ENCODE measurements at regions not wholly inside any gene's neighbourhood (a gene's known extent, or its start where the extent isn't known, plus 50 kb on each side); places are given as distances from the start of the nearest gene placed in this dataset.
"Not testable (repeated sequence)": the region's sequence is repeated elsewhere in the genome, so short reads cannot be mapped to it uniquely, and the experiment has no call there.

DNA sequence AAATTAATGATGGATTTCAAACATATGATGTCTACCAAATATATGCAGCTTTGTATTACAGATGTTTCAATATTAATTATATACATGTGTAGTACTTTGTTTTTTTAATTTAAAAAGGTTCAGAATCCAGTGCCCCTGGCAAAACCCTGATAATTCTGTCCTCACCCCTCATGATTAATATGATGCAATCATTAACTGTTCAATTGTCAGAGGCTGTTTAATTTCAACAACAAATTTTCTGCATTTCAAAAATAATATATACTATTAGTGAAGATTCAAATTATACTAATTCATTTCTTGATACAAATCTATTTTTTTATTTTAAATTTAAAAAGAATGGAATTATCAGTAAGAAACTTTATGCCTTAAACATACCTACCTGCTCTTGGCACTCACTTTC lies 162.6 kb downstream of the HHIPL2 start:
- Histone ChIP-seq H3K27me3 (ENCODE audit: insufficient read depth, low read length) (no peaks in the 10 kb centered on the region), H3K4me1 (ENCODE audit: insufficient read depth, low read length) (no peaks in the 10 kb centered on the region), H3K9me3 (ENCODE audit: insufficient read depth, low read depth, low read length) (no peaks in the 10 kb centered on the region), H3K27ac (ENCODE audit: low read depth, low read length) (no peak overlapping the region), H3K9ac (ENCODE audit: low read depth, low read length) (no peak overlapping the region), H3K36me3 (ENCODE audit: insufficient read depth, low read length) (no peaks in the 10 kb centered on the region), H3K4me3 (ENCODE audit: low read length) (no peak overlapping the region)

DNA sequence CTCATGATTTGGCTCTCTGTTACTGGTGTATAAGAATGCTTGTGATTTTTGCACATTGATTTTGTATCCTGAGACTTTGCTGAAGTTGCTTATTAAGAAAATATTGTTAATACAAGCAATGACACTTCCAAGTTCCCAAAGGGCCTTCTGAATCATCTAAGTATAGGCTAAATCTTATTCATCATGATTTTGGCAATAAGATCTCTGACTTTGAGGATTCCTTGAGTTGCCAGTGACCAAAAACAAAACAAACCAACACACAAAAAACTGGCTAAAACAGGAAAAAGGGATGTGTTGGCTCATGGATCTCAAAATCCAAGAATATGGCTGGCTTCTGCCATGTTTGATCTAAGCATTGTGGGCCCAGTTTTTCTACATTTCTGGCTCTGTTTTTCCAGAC lies 163.4 kb downstream of the HHIPL2 start:
- no peak overlapping the region for H3K9ac ChIP-seq (ENCODE audit: low read depth, low read length)
- H3K36me3 ChIP-seq (ENCODE audit: insufficient read depth, low read length): no peaks in the 10 kb centered on the region
- H3K4me1 ChIP-seq (ENCODE audit: insufficient read depth, low read length): no peaks in the 10 kb centered on the region
- no peak overlapping the region for H3K27ac ChIP-seq (ENCODE audit: low read depth, low read length)
- H3K9me3 ChIP-seq (ENCODE audit: insufficient read depth, low read depth, low read length): no peaks in the 10 kb centered on the region
- no peaks in the 10 kb centered on the region for H3K27me3 ChIP-seq (ENCODE audit: insufficient read depth, low read length)
- H3K4me3 ChIP-seq (ENCODE audit: low read length): no peak overlapping the region

DNA sequence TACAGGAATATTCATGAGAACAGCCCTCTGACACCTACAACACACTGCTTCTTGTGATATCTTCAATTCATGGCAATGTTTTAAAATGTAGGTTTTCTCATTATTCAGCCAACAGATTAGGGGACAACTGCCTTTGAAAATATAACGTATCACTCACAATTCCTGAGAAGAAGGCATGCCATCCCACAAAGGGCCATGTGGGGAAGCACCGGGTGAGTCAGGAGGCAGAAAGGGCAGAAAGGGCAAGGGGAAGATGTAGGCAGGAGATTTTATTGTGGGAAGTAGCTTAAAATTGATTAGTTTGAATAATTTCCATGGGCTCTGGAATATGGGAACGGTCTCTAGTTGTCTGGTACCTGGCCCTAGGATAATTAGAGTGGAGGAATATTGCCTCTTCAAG lies 165.7 kb downstream of the HHIPL2 start:
- H3K9ac ChIP-seq (ENCODE audit: low read depth, low read length): no peak overlapping the region
- H3K36me3 ChIP-seq (ENCODE audit: insufficient read depth, low read length): no peaks in the 10 kb centered on the region
- WGBS: 92% methylated on average over 3 of the region's 3 CpGs
- H3K27me3 ChIP-seq (ENCODE audit: insufficient read depth, low read length): no peaks in the 10 kb centered on the region
- H3K9me3 ChIP-seq (ENCODE audit: insufficient read depth, low read depth, low read length): no peaks in the 10 kb centered on the region
- no peak overlapping the region for H3K4me3 ChIP-seq (ENCODE audit: low read length)
- no peak overlapping the region for H3K27ac ChIP-seq (ENCODE audit: low read depth, low read length)
- no peaks in the 10 kb centered on the region for H3K4me1 ChIP-seq (ENCODE audit: insufficient read depth, low read length)

DNA sequence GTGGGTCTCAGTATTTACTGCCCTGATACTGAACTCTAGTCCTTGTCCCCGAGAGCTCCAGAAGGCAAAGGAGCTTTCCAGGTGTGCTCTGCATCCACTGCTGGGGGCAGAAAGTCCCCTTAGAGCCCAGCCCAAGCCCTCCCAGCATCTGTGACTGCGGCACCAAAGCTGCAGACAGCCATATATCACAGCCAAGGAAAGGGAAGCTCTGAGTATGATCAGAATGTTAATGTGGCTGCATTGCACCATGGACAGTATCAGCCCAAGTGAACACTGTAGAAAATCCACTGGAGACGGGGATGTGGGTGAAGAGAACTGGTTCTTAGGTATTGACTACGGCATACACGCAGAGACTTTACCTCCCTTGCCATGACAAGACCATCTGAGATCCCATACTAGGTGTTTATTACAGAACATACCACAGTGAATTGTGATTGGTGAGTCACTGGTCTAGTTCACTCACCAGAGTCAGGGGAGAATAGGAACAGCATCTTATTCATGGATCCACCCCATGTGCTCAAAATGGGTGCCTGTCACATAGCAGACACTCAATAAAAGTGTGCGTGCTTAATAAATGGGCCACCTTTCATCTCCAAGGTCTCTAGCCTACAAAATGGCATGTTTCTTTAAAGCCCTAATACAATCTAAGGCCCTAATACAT lies 170.3 kb downstream of the HHIPL2 start:
- Histone ChIP-seq H3K27me3 (ENCODE audit: insufficient read depth, low read length) (no peaks in the 10 kb centered on the region), H3K9ac (ENCODE audit: low read depth, low read length) (no peak overlapping the region), H3K36me3 (ENCODE audit: insufficient read depth, low read length) (no peaks in the 10 kb centered on the region), H3K9me3 (ENCODE audit: insufficient read depth, low read depth, low read length) (no peaks in the 10 kb centered on the region), H3K4me1 (ENCODE audit: insufficient read depth, low read length) (no peaks in the 10 kb centered on the region), H3K27ac (ENCODE audit: low read depth, low read length) (no peak overlapping the region), H3K4me3 (ENCODE audit: low read length) (no peak overlapping the region)
- WGBS: 86% methylated on average over 6 of the region's 6 CpGs

DNA sequence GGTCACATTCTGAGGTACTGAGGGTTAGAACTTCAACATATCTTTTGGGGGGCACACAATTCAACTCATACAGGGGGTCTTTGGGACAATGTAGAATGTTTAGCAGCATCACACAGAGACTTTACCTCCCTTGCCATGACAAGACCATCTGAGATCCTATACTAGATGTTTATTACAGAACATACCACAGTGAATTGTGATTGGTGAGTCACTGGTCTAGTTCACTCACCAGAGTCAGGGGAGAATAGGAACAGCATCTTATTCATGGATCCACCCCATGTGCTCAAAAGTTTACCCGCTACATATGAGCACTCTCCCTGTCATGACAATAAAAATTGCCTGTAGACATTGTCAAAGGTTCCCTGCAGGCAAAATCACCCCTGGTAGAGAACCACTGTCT lies 171.1 kb downstream of the HHIPL2 start:
- 96% methylated on average over 1 of the region's 1 CpG for WGBS
- H3K4me1 ChIP-seq (ENCODE audit: insufficient read depth, low read length); H3K9me3 ChIP-seq (ENCODE audit: insufficient read depth, low read depth, low read length); H3K9ac ChIP-seq (ENCODE audit: low read depth, low read length); H3K4me3 ChIP-seq (ENCODE audit: low read length); H3K36me3 ChIP-seq (ENCODE audit: insufficient read depth, low read length); H3K27me3 ChIP-seq (ENCODE audit: insufficient read depth, low read length); H3K27ac ChIP-seq (ENCODE audit: low read depth, low read length): not testable (repeated sequence)

DNA sequence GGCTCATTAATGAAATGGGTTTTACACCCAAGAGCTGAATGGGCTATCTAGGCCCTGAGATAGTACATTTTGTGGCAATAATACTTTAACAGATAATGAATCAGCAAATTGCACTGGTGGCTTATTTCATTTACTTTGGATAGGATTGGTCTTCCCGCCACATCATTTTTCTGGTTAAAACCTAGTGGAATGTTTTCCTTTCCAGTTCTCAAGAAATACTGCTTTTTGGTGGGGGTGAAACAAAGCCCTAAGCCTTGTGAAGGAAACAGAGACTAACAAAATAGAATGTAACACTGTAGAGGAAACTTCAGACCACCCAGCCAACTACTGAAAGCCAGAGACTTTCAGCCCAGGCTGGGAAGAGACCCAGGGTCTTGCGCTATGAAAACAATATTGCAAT lies 172.2 kb downstream of the HHIPL2 start:
- no peaks in the 10 kb centered on the region for H3K4me1 ChIP-seq (ENCODE audit: insufficient read depth, low read length)
- no peak overlapping the region for H3K27ac ChIP-seq (ENCODE audit: low read depth, low read length)
- H3K9me3 ChIP-seq (ENCODE audit: insufficient read depth, low read depth, low read length): no peaks in the 10 kb centered on the region
- H3K27me3 ChIP-seq (ENCODE audit: insufficient read depth, low read length): no peaks in the 10 kb centered on the region
- no peak overlapping the region for H3K9ac ChIP-seq (ENCODE audit: low read depth, low read length)
- H3K4me3 ChIP-seq (ENCODE audit: low read length): no peak overlapping the region
- 90% methylated on average over 2 of the region's 2 CpGs for WGBS
- H3K36me3 ChIP-seq (ENCODE audit: insufficient read depth, low read length): no peaks in the 10 kb centered on the region

DNA sequence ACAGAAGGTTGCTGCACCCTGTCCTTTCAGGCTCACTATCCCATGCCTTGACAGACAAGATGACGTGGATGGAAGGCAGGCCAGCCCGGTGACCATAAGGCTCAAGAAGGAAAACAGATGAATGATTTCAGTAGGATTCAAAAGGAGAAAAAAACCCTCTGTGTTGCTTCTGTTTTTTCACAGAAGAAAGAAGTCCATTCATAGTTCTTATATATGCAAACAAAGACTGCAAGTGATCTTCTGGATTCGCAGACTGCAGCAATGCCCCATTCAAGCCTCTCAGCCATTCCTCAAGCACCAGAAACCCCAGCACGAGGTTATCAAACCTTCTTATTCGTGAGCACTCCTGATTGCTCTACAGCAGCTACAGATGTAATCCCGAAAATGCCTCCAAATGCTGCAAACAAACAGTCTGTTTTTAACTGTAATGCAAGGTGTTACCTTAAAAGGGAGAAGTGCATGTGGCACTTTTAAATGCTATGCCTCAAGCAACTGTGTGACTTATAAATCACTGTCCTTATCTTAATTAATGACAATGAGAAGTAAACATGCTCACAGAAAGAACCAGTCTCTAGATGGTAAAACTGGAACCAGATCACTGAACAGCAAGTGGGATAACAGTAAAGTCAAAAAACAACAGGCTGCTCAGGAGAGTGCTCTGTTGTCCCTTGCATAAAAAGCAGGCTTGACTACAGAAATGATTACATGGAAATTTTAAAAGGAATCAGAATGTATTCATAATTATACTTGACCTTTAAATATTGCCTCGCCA lies 173.9 kb downstream of the HHIPL2 start:
- Histone ChIP-seq H3K27ac (ENCODE audit: low read depth, low read length) (no peak overlapping the region), H3K27me3 (ENCODE audit: insufficient read depth, low read length) (no peaks in the 10 kb centered on the region), H3K4me1 (ENCODE audit: insufficient read depth, low read length) (no peaks in the 10 kb centered on the region), H3K36me3 (ENCODE audit: insufficient read depth, low read length) (no peaks in the 10 kb centered on the region), H3K9ac (ENCODE audit: low read depth, low read length) (no peak overlapping the region), H3K9me3 (ENCODE audit: insufficient read depth, low read depth, low read length) (no peaks in the 10 kb centered on the region), H3K4me3 (ENCODE audit: low read length) (no peak overlapping the region)
- WGBS: 85% methylated on average over 7 of the region's 7 CpGs

DNA sequence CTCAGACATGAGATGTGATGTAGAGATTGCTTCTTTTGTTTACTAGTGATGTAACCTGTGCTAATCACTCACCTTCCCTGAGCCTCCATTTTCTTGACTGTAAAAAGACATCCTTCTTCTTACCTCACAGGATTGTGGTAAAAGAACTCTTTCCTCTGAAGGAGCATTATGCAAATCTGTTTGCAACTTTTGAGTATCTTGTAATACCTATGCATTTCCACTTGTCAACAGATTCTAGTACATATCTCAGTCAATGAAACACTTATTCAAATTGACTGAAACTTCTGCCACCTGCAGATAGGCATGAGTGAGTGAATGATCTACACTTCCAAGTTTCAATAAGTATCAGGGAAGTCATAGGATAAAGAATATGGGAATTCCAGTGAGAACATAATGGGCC lies 174.7 kb downstream of the HHIPL2 start:
- Histone ChIP-seq H3K9ac (ENCODE audit: low read depth, low read length) (no peak overlapping the region), H3K9me3 (ENCODE audit: insufficient read depth, low read depth, low read length) (no peaks in the 10 kb centered on the region), H3K4me1 (ENCODE audit: insufficient read depth, low read length) (no peaks in the 10 kb centered on the region), H3K36me3 (ENCODE audit: insufficient read depth, low read length) (no peaks in the 10 kb centered on the region), H3K27me3 (ENCODE audit: insufficient read depth, low read length) (no peaks in the 10 kb centered on the region), H3K4me3 (ENCODE audit: low read length) (no peak overlapping the region), H3K27ac (ENCODE audit: low read depth, low read length) (no peak overlapping the region)

DNA sequence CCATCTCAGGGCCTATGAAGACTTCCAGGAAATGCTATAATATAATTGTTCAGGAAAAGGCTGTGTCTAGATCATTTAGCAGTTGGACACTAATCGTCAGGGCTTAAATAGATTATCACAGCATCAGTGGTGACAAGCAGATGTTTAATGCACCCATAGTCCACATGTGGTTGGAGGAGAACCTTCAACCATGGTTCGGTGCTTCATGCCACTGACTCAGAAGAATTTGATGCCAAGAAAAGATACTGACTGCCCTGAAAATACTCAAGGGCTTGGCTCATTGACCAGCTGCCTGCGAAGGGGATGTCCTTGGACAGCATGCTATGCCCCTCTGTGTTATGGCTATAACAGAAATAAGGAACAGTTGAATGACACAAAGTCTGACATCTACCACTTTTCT lies 175.7 kb downstream of the HHIPL2 start:
- H3K9ac ChIP-seq (ENCODE audit: low read depth, low read length): no peak overlapping the region
- no peaks in the 10 kb centered on the region for H3K36me3 ChIP-seq (ENCODE audit: insufficient read depth, low read length)
- no peak overlapping the region for H3K4me3 ChIP-seq (ENCODE audit: low read length)
- H3K4me1 ChIP-seq (ENCODE audit: insufficient read depth, low read length): no peaks in the 10 kb centered on the region
- H3K27ac ChIP-seq (ENCODE audit: low read depth, low read length): no peak overlapping the region
- H3K9me3 ChIP-seq (ENCODE audit: insufficient read depth, low read depth, low read length): no peaks in the 10 kb centered on the region
- no peaks in the 10 kb centered on the region for H3K27me3 ChIP-seq (ENCODE audit: insufficient read depth, low read length)
- WGBS: 92% methylated on average over 3 of the region's 3 CpGs

DNA sequence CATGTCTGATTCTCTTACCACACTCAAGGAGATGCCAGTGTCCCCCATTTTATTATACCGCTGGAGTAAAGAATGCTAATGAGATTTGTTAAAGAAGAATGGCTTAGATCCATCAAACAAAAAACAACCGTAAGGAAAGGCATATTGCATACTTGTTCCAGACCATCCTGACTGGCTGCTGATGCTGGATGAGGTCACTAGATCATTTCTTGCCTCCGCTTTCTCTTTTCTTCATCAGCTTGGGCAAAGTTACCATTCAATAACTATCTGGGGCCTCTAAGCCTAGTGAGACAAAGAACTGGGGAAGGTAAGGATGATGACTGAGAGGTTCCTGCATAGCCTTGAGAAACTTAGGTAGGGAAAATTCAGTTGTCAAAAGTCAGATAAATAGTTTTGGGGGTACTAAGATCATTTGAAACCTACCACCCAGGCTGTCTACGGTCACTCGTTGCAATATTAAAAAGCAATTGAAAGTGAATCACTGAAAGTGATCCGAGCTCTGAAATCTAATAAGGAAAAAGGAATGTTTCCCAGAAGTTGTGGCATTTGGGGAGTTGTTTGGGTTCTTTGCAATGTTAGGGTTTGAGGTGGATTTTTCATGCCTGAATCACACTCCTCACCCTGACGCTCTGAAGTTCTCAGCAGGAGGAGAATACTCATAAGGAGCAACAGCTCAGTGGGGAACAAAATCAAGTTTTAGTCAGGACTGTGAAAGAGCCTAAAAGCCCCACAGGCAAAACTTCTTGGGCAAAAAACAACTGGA lies 176.8 kb downstream of the HHIPL2 start:
- no peak overlapping the region for H3K9ac ChIP-seq (ENCODE audit: low read depth, low read length)
- 91% methylated on average over 7 of the region's 7 CpGs for WGBS
- no peaks in the 10 kb centered on the region for H3K27me3 ChIP-seq (ENCODE audit: insufficient read depth, low read length)
- no peak overlapping the region for H3K4me3 ChIP-seq (ENCODE audit: low read length)
- H3K9me3 ChIP-seq (ENCODE audit: insufficient read depth, low read depth, low read length): no peaks in the 10 kb centered on the region
- no peaks in the 10 kb centered on the region for H3K36me3 ChIP-seq (ENCODE audit: insufficient read depth, low read length)
- H3K27ac ChIP-seq (ENCODE audit: low read depth, low read length): no peak overlapping the region
- no peaks in the 10 kb centered on the region for H3K4me1 ChIP-seq (ENCODE audit: insufficient read depth, low read length)

DNA sequence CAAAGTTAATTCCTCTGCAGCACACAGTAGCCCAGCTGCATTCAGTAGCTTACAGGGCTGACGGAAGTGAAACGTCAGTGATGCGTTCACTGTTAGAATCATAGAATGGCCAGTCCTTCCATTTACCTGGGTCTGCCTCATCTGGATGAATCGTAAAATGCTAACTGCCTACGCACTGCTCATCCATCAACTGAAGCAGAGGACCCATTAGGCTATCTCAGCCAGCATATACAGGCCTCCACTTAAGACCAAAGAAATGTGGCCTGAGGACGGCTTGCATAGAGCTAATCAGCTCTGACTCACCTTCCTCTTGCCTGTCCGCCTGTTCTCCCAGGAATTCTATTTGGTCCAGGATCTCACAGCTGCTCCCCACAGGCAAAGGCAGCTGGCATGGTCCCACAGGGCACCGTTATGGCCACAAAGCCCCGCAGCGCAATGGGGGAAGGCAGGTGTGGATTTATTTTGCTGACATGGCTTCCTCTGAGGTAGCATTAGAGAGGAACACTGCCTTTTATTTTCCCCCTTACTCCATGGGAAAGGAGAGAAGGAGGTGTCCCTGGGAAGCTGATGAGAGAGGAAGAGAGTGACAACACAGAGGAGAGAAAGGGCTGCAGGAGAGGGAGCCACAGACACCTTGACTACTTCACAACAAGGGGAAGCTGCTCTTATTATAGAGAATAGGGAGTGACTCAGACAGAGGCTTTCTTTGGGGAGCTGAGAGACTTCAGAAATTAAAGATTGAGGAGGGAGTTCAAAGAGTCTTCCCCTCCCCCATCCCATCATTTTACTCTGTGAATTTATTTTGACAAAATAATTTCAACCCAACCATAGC lies 177.6 kb downstream of the HHIPL2 start:
- Histone ChIP-seq H3K27ac (ENCODE audit: low read depth, low read length) (no peak overlapping the region), H3K9ac (ENCODE audit: low read depth, low read length) (no peak overlapping the region), H3K27me3 (ENCODE audit: insufficient read depth, low read length) (no peaks in the 10 kb centered on the region), H3K4me1 (ENCODE audit: insufficient read depth, low read length) (no peaks in the 10 kb centered on the region), H3K9me3 (ENCODE audit: insufficient read depth, low read depth, low read length) (no peaks in the 10 kb centered on the region), H3K4me3 (ENCODE audit: low read length) (no peak overlapping the region), H3K36me3 (ENCODE audit: insufficient read depth, low read length) (no peaks in the 10 kb centered on the region)
- WGBS: 90% methylated on average over 10 of the region's 10 CpGs
